Activated naive CD4-positive, alpha-beta T cell treated with anti-CD3 and anti-CD28 coated beads for 36 hours (primary cell): ENCODE measurements at regions not wholly inside any gene's neighbourhood (a gene's known extent, or its start where the extent isn't known, plus 50 kb on each side); places are given as distances from the start of the nearest gene placed in this dataset.

Experiments used
- CTCF ChIA-PET: fragments of 350-600 bp; sonication (Branson Sonifier 250); formaldehyde crosslinking; loops from one replicate; lab custom pipeline; 2021; ENCODE audit warnings: antibody characterized with exemption; lab: Charles Lee
- DNase-seq: peaks from one replicate; pipeline ENCODE4 v3.0.0-alpha.2; 2020
- H3K27ac Mint-ChIP-seq: one replicate; pipeline ENCODE4 v1.8.0; 2021; ENCODE audit warnings: mild to moderate bottlenecking, mixed read lengths
- H3K27me3 Mint-ChIP-seq: one replicate; pipeline ENCODE4 v1.8.0; 2021; ENCODE audit warnings: low read depth, mixed read lengths
- H3K36me3 Mint-ChIP-seq: one replicate; pipeline ENCODE4 v1.8.0; 2021; ENCODE audit warnings: low read depth, mixed read lengths
- H3K4me1 Mint-ChIP-seq: one replicate; pipeline ENCODE4 v1.8.0; 2021; ENCODE audit warnings: low read depth, mixed read lengths
- H3K4me3 Mint-ChIP-seq: one replicate; pipeline ENCODE4 v1.8.0; 2021; ENCODE audit warnings: mild to moderate bottlenecking, moderate library complexity, mixed read lengths
- H3K9me3 Mint-ChIP-seq: one replicate; pipeline ENCODE4 v1.8.0; 2021; ENCODE audit warnings: mixed read lengths
- intact Hi-C: fragments of 100-400 bp; cut with micrococcal nuclease; formaldehyde crosslinking; loops from one replicate; pipeline ENCODE4 v1.15.1; 2023

DNA sequence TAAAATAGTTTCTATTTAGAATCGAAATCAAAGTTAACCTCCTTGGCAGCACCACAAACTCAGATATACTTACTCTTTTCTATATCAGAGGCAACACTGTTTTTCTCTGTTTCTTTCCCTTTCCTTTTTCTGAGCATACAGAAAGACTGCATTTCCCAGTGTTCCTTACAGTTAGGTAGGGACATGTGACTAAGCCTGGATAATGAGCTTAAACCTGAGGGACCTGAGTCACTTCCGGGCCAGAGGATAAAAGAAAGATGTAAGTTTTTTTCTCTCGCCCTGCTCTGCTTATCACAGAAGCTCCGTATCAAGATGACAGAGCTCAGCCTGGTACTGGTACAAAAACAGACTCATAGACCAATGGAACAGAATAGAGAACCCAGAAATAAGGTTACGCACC, 531.9 kb downstream of the KLF12 start:
- intact Hi-C loops: no loop called here
- Mint-ChIP-seq H3K4me3 (no peak overlapping the region), H3K27ac (no peak overlapping the region), H3K36me3 (peaks cover 1% of the 10 kb centered on the region), H3K27me3 (no peaks in the 10 kb centered on the region), H3K9me3 (peaks cover 1% of the 10 kb centered on the region), H3K4me1 (no peaks in the 10 kb centered on the region)
- CTCF ChIA-PET: no interaction called here
- no peak for DNase-seq

DNA sequence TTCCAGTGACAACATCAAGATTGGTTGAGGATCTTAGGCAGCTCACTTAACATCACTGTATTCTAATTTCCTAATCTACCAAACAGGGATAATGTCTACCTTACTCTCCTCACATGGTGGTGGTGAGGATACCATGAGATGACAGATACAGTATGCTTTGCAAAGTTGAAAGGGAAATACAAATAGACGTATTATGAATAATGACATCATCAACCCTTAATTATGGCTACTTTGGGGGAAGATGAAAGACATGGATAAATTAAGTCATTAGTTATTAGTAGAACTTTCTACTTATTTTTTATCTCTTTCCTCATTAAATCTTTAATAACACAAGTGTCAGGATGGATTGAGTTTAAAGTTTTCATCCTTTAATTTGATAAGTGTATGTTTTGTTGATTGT, 532.5 kb downstream of the KLF12 start:
- intact Hi-C loops: no loop called here
- Mint-ChIP-seq H3K27me3 (no peaks in the 10 kb centered on the region), H3K9me3 (peaks cover 1% of the 10 kb centered on the region), H3K36me3 (peaks cover 1% of the 10 kb centered on the region), H3K4me3 (no peak overlapping the region), H3K27ac (no peak overlapping the region), H3K4me1 (peaks cover 2% of the 10 kb centered on the region)
- CTCF ChIA-PET: no interaction called here
- no peak for DNase-seq

DNA sequence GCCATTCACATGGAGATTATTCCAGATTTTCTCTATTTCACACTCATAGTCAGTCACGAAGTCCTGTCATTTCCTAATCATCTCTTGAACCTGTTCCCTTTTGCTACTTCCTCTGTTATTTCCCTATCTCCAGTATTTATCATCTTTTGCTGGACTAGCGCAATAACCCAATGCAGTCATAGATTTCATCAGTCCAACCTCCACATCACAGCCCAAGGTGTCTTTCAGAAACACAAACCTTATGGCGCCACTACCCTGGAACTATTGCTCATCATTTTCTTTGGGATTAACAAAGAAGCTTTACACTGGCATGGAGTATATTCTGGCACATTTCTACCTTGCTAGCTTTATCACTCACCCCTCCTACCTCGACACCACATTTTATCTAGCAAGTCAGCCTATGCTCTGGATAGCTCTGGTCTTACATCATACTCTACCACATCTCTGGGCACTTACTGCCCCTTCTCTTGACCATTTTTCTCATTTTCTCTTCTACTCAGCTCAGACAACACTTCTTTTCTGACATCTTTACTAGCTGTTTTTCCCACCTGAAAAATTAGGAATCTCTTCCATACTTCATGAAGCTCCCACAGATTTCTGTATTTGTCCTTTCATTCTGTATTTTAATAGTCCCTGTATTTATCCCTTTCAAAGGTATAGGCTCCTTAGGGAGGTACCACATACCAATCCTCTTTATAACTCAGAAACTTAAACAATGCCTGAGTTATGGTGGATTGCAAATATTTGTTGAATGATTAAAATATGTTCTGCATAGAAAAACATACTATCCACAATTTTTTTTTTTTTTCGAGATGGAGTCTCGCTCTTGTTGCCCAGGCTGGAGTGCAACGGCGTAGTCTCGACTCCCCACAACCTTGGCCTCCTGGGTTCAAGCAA, 534.7 kb downstream of the KLF12 start:
- CTCF ChIA-PET: interaction anchor here (0.6 to 1.1 kb wide), 2 partner anchors 77 to 670 kb away, joined by 3 to 12 read pairs; no protein-coding TSS in a partner anchor
- DNase-seq: no peak
- peaks cover 1% of the 10 kb centered on the region for H3K36me3 Mint-ChIP-seq
- peaks cover 9% of the 10 kb centered on the region for H3K4me1 Mint-ChIP-seq
- no peak overlapping the region for H3K4me3 Mint-ChIP-seq
- intact Hi-C loops: no loop called here
- no peak overlapping the region for H3K27ac Mint-ChIP-seq
- H3K9me3 Mint-ChIP-seq: peaks cover 1% of the 10 kb centered on the region
- no peaks in the 10 kb centered on the region for H3K27me3 Mint-ChIP-seq

DNA sequence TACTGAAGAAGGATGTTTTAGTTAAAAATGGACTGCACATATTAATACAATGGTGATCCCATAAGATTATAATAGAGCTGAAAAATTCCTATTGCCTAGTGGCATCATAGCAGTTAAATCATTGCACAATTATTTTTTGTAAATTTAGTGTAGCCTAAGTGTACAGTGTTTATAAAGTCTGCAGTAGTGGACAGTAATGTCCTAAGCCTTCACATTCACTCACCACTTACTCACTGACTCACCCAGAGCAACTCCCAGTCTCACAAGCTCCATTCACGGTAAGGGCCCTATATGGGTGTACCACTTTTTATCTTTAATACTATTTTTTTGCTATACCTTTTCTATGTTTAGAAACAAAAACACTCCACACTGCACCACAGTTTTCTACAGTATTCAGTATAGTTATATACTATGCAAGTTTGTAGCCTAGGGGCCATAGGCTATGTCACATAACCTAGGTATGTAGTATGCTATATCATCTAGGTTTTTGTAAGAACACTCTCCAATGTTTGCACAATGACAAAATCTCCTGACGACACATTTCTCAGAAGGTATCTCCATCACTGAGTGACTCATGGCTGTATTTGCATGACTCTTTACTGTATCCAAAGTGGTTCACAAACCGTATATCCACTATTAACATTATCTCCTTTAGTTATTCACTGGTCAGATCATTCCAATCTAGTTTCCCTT, 536.0 kb downstream of the KLF12 start:
- intact Hi-C loops: no loop called here
- no peak for DNase-seq
- Mint-ChIP-seq H3K27ac (no peak overlapping the region), H3K36me3 (no peaks in the 10 kb centered on the region), H3K4me1 (peaks cover 9% of the 10 kb centered on the region), H3K9me3 (no peaks in the 10 kb centered on the region), H3K4me3 (no peak overlapping the region), H3K27me3 (no peaks in the 10 kb centered on the region)
- CTCF ChIA-PET: interaction anchor here (0.6 kb wide), 1 partner anchor 266 kb away, joined by 3 read pairs; no protein-coding TSS in a partner anchor

DNA sequence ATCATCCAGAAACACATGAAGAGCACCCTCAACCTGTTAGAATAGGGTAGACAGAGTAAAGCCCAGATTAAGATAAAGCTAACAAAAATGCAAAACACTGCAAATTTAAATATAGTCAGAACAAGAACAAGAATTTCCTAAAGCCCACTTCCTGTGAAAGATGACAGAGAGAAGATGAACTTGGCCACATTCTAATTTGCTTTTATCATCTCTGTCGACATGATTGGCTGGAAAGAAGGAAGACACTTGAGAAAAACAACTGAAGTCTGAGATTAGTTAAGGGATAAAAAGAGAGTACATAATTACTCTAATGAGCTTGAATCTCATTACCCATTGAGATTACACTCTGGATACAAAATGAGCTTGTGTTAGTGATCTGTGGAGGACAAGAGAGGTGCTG, 537.6 kb downstream of the KLF5 start:
- DNase-seq: no peak
- intact Hi-C loops: no loop called here
- CTCF ChIA-PET: interaction anchor here (0.7 to 1.1 kb wide), 2 partner anchors 13 to 37 kb away, joined by 3 read pairs; no protein-coding TSS in a partner anchor
- Mint-ChIP-seq H3K36me3 (no peaks in the 10 kb centered on the region), H3K4me1 (peaks cover 9% of the 10 kb centered on the region), H3K27me3 (no peaks in the 10 kb centered on the region), H3K27ac (no peak overlapping the region), H3K9me3 (no peaks in the 10 kb centered on the region), H3K4me3 (no peak overlapping the region)

DNA sequence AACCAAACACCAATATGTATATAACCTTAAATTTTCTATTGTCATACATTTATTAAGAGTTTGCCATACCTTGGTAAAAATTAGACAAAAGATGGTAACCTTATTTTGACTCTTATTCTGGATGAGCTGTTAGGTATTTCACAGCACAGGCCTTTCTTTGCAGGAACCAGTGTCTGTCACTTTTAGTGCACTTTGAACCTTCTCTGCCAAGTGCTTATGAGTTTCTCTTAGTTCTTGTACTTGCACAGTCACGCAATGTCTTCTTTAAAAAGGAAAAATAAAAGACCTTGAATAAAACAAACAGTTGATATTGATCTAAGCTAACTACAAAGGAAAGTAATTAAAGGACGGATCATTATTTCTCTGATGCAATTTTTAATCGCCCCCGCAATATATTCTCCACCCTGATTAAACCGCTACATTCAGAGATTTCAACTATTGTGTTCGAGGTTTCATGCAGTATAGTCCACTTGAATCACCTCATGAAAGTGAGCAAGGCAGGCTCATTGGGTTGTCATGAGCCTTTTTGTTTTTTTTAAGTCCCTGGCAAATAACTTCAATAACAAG, 534.5 kb downstream of the KLF5 start:
- intact Hi-C loops: no loop called here
- peaks cover 9% of the 10 kb centered on the region for H3K4me1 Mint-ChIP-seq
- CTCF ChIA-PET: no interaction called here
- no peak overlapping the region for H3K27ac Mint-ChIP-seq
- no peaks in the 10 kb centered on the region for H3K9me3 Mint-ChIP-seq
- H3K36me3 Mint-ChIP-seq: no peaks in the 10 kb centered on the region
- no peak for DNase-seq
- no peaks in the 10 kb centered on the region for H3K27me3 Mint-ChIP-seq
- H3K4me3 Mint-ChIP-seq: no peak overlapping the region

DNA sequence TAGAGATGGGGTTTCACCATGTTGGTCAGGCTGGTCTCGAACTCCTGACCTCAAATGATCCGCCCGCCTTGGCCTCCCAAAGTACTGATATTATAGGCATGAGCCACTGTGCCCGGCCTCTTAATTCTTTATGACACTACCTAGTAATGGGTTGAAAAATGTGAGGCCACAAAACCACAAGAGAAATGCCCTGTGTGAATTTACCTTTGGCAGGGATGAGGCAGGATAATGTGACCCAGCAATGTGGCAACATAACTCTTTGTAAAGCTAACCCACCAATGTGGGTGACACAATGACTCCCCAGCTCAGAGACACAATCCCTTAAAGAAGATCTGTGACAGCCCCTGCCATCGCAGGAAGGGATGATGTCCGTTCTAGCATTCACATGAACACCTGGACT, 533.1 kb downstream of the KLF5 start:
- Mint-ChIP-seq H3K4me3 (no peak overlapping the region), H3K9me3 (no peaks in the 10 kb centered on the region), H3K4me1 (peaks cover 7% of the 10 kb centered on the region), H3K27me3 (no peaks in the 10 kb centered on the region), H3K36me3 (no peaks in the 10 kb centered on the region), H3K27ac (no peak overlapping the region)
- CTCF ChIA-PET: no interaction called here
- intact Hi-C loops: no loop called here
- no peak for DNase-seq

DNA sequence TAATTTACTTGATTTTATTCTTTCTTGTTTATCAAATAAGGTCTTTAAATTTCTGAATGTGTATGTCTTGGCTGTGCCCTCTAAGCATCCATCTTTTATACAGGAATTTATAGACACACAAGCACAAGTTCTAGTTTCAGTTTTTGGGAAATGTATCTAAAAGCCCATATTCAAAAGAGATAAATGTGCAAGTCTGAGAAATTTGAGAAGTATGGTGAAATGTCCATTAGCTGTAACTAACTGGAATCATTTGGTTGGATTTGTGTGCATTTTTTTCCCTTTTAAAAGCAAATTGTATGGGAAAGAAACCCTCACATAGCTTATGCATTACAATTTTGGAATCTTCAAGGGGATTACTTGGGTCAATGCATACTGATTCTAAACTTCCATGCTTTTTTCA, 532.0 kb downstream of the KLF5 start:
- Mint-ChIP-seq H3K9me3 (peaks cover 4% of the 10 kb centered on the region), H3K4me1 (no peaks in the 10 kb centered on the region), H3K36me3 (peaks cover 2% of the 10 kb centered on the region), H3K27ac (no peak overlapping the region), H3K4me3 (no peak overlapping the region), H3K27me3 (no peaks in the 10 kb centered on the region)
- DNase-seq: no peak
- CTCF ChIA-PET: no interaction called here
- intact Hi-C loops: no loop called here

DNA sequence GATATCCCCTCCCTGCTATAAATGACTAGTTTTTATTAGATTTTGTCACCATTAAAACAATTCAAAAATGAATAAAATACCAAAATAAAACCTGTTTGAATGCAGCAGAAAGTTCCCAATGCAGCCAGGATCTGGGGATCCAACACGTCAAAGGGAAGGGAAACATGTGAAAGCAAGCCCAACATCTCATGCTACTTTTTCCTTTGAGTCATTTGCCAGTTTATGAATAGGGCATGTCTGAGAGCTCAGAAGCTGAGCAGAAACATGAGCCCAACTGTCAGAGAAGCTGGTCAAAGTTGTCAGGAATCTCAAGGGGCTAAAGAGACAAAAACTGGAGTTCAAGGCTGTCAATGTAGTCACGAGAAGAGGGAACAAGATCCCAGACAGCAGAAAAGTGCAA, 526.4 kb downstream of the KLF5 start:
- H3K27ac Mint-ChIP-seq: no peak overlapping the region
- H3K9me3 Mint-ChIP-seq: peaks cover 7% of the 10 kb centered on the region
- intact Hi-C loops: no loop called here
- H3K27me3 Mint-ChIP-seq: no peaks in the 10 kb centered on the region
- DNase-seq: no peak
- CTCF ChIA-PET: no interaction called here
- H3K4me1 Mint-ChIP-seq: no peaks in the 10 kb centered on the region
- peaks cover 2% of the 10 kb centered on the region for H3K36me3 Mint-ChIP-seq
- H3K4me3 Mint-ChIP-seq: no peak overlapping the region

DNA sequence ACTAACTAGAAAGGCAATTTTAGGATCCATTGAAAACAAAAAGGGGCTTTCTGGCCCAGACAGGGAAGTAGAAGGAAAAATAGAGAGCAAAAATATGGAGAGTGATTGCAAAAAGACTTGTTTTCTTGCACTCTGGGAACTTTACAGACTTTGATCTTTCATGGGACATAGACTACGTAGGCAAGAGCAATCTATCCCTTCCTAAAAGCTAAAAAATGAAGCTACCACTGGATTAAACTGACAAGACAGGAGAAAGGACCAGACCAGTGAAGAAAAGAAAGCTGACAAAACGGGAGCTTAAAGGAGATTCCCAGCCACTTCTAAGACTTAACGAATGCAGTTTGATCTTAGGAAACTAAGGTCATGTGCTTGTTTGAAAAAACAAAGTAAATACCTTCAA, 524.5 kb downstream of the KLF5 start:
- H3K4me3 Mint-ChIP-seq: no peak overlapping the region
- H3K36me3 Mint-ChIP-seq: peaks cover 2% of the 10 kb centered on the region
- CTCF ChIA-PET: no interaction called here
- no peaks in the 10 kb centered on the region for H3K4me1 Mint-ChIP-seq
- peaks cover 7% of the 10 kb centered on the region for H3K9me3 Mint-ChIP-seq
- H3K27me3 Mint-ChIP-seq: no peaks in the 10 kb centered on the region
- no peak overlapping the region for H3K27ac Mint-ChIP-seq
- intact Hi-C loops: no loop called here
- DNase-seq: no peak

DNA sequence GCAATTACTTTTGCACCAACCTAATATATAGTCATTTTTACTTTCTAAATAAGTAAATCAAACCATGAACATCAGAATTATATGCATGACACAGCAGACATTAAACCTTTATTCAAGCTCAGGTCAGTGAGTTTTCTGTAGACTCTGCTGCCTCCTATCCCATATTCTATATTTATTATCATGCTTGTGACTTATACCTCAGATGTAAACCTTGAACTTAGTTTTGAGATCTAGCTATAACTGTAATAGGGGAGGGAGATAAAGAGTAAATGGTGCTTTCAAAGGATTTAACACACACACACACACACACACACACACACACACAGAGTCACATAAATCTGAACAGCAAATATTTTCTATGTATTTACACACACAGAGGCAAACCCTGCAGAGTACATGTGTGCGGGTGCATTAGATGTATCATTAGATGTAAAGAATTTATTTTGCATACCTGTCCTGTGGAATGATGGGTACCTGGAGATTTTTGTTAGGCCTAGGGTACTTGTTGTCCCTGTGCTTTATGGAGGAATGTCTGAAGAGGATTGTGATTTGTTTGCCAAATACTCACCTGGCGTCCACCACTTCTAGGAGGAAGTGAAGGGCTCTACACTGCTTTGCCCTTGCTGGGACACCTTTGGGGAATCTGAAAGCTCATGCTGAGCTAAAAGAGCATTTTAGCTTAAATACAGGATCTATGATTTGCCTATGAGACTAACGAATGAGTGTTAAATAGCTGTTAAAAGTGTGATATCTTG, 521.9 kb downstream of the KLF5 start:
- CTCF ChIA-PET: no interaction called here

DNA sequence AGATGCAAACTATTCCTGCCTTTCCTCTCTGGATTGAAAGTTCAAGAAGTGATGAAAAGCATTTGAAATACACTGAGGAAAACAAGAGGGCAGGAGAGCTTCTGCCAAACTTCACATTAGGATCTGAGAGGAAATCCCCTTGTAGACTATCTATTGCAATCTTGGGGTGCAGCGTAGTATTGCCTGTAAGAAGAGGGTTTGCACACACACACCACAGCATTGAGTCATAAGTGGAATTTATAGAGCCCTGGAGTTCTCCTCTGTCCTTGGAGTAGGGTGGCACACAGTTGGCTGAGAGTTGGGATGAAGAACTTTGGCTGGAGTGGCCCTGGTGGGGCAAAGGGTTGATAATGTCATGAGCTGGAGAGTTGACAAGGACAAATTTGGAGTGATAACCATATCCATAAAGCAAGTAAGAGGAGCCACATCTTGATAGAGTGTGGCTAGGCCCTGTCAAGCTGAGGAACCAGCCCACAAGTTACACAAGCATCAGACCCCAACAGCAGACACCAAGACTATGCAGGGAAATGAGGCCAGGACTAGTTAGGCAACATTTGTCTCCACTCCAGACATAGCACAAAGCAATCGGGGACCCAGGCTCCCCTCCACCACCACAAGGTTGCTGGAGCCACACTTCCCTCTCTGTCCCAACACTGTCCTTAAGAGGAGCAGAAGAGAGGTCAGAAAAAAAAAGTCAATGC, 520.9 kb downstream of the KLF5 start:
- H3K27me3 Mint-ChIP-seq: no peaks in the 10 kb centered on the region
- no peak for DNase-seq
- H3K4me3 Mint-ChIP-seq: no peak overlapping the region
- H3K9me3 Mint-ChIP-seq: no peaks in the 10 kb centered on the region
- no peaks in the 10 kb centered on the region for H3K36me3 Mint-ChIP-seq
- intact Hi-C loops: no loop called here
- H3K27ac Mint-ChIP-seq: no peak overlapping the region
- CTCF ChIA-PET: no interaction called here
- H3K4me1 Mint-ChIP-seq: no peaks in the 10 kb centered on the region

More for the DNA sequence above, 521.9 kb downstream of the KLF5 start:
- no peak for DNase-seq
- no peaks in the 10 kb centered on the region for H3K36me3 Mint-ChIP-seq
- H3K4me1 Mint-ChIP-seq: no peaks in the 10 kb centered on the region
- intact Hi-C loops: no loop called here
- no peaks in the 10 kb centered on the region for H3K27me3 Mint-ChIP-seq
- H3K9me3 Mint-ChIP-seq: peaks cover 4% of the 10 kb centered on the region
- no peak overlapping the region for H3K4me3 Mint-ChIP-seq
- H3K27ac Mint-ChIP-seq: no peak overlapping the region
